ENCODE measurements at regions not wholly inside any gene's neighbourhood (a gene's known extent, or its start where the extent isn't known, plus 50 kb on each side); places are given as distances from the start of the nearest gene placed in this dataset.

GRCh38 chr7:13179775-13180523, 492.5 kb downstream of the ARL4A start:
- Histone ChIP-seq H3K4me1 (replicated peaks in 1 of 2) (no peaks in the 10 kb centered on the region), H3K9me3 (replicated peaks in 1 of 3) (no peaks in the 10 kb centered on the region), H3K36me3 (replicated peaks in 1 of 2) (no peaks in the 10 kb centered on the region), H3K4me3 (no peak overlapping the region), H3K27me3 (no peaks in the 10 kb centered on the region), H3K27ac (no peak overlapping the region)
- 38 to 45% (median 41%) methylated on average over 5 of the region's 5 CpGs for WGBS, 4 donors
- intact Hi-C loops (cut with DNase I) = no loop called here
- no peak for DNase-seq
- no peak for TF ChIP-seq POLR2A (IDR thresholded peaks at IDR 0.05)
- TF ChIP-seq CTCF (IDR thresholded peaks at IDR 0.05) = no peak

GRCh38 chr7:13181216-13181615, 493.8 kb downstream of the ARL4A start:
- intact Hi-C loops (cut with DNase I) = no loop called here
- H3K36me3 ChIP-seq (replicated peaks in 1 of 2) = no peaks in the 10 kb centered on the region
- no peaks in the 10 kb centered on the region for H3K4me1 ChIP-seq (replicated peaks in 1 of 2)
- no peaks in the 10 kb centered on the region for H3K9me3 ChIP-seq (replicated peaks in 1 of 3)
- 43 to 52% (median 45%) methylated on average over 3 of the region's 3 CpGs for WGBS, 4 donors
- no peak overlapping the region for H3K27ac ChIP-seq
- H3K4me3 ChIP-seq = no peak overlapping the region
- no peak for DNase-seq
- H3K27me3 ChIP-seq = no peaks in the 10 kb centered on the region
- TF ChIP-seq POLR2A (IDR thresholded peaks at IDR 0.05) = no peak
- TF ChIP-seq CTCF (IDR thresholded peaks at IDR 0.05) = no peak

DNA sequence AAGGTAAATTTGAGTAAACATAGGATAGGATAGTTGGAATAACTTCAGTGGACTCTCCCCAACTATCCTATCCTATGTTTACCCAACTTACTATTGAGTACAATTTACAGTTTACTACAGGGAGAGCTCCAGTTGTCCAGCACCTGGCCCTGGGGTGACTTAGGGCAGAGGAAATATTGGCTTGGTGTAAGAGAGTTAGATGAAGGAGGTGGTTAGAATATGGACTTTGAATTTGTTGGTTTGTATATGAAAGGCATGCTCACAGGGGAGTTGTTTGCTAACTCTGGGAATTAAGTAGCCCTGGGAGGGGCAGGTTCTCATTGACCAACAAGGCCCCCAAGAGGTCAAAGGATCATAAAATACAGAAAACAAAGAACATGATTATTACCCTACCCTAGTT, 497.7 kb downstream of the ARL4A start:
- no peak overlapping the region for H3K4me3 ChIP-seq
- intact Hi-C loops (cut with DNase I) = no loop called here

GRCh38 chr7:13188236-13188805, 500.9 kb downstream of the ARL4A start:
- Histone ChIP-seq H3K9me3 (replicated peaks in 1 of 3) (no peaks in the 10 kb centered on the region), H3K27me3 (no peaks in the 10 kb centered on the region), H3K27ac (no peak overlapping the region), H3K4me3 (no peak overlapping the region), H3K4me1 (replicated peaks in 1 of 2) (no peaks in the 10 kb centered on the region), H3K36me3 (replicated peaks in 1 of 2) (no peaks in the 10 kb centered on the region)
- TF ChIP-seq POLR2A (IDR thresholded peaks at IDR 0.05) (no peak), CTCF (IDR thresholded peaks at IDR 0.05) (no peak)
- no peak for DNase-seq
- WGBS, 4 donors = 70 to 79% (median 76%) methylated on average over 5 of the region's 5 CpGs
- intact Hi-C loops (cut with DNase I) = no loop called here

More for the DNA sequence above, 497.7 kb downstream of the ARL4A start:
- TF ChIP-seq POLR2A (IDR thresholded peaks at IDR 0.05) = no peak
- TF ChIP-seq CTCF (IDR thresholded peaks at IDR 0.05) = no peak
- no peaks in the 10 kb centered on the region for H3K4me1 ChIP-seq (replicated peaks in 1 of 2)
- H3K27ac ChIP-seq = no peak overlapping the region
- DNase-seq = no peak
- H3K9me3 ChIP-seq (replicated peaks in 1 of 3) = no peaks in the 10 kb centered on the region
- H3K36me3 ChIP-seq (replicated peaks in 1 of 2) = no peaks in the 10 kb centered on the region
- H3K27me3 ChIP-seq = no peaks in the 10 kb centered on the region
